SH-SY5Y (cell line): ENCODE measurements at regions not wholly inside any gene's neighbourhood (a gene's known extent, or its start where the extent isn't known, plus 50 kb on each side); places are given as distances from the start of the nearest gene placed in this dataset.

Experiments
- GATA2 ChIP-seq: IDR thresholded peaks from 2 replicates; pipeline ENCODE4 v1.6.1; 2011; ENCODE audit warnings: mild to moderate bottlenecking, low read depth, low read length
- GATA3 ChIP-seq: IDR thresholded peaks from 2 replicates; pipeline ENCODE4 v1.6.1; 2011; ENCODE audit warnings: low read depth, mild to moderate bottlenecking, low read length, moderate library complexity

GRCh38 chr2:18833941-18834340, 244.6 kb upstream of the NT5C1B start:
- TF ChIP-seq GATA3 (no peak), GATA2 (no peak)

GRCh38 chr2:18831916-18832510, 242.6 kb upstream of the NT5C1B start:
- TF ChIP-seq GATA3 = no peak
- TF ChIP-seq GATA2 = no peak

- peak; percentile 74 for TF ChIP-seq GATA2
- peak; percentile 22; the same call in 1 of the 2 replicates for TF ChIP-seq GATA3
Measured at GRCh38 chr2:18830962-18831361, 241.6 kb upstream of the NT5C1B start.

GRCh38 chr2:18829976-18830375, 240.6 kb upstream of the NT5C1B start:
- TF ChIP-seq GATA3 = no peak
- TF ChIP-seq GATA2 = no peak

GRCh38 chr2:18829251-18829902, 240.0 kb upstream of the NT5C1B start:
- TF ChIP-seq GATA3 (no peak), GATA2 (no peak)

- TF ChIP-seq GATA2 (no peak), GATA3 (no peak)
Measured at GRCh38 chr2:18828296-18828695, 238.9 kb upstream of the NT5C1B start.

GRCh38 chr2:18825838-18826237, 236.5 kb upstream of the NT5C1B start:
- TF ChIP-seq GATA3 = no peak
- no peak for TF ChIP-seq GATA2

- TF ChIP-seq GATA3 = no peak
- TF ChIP-seq GATA2 = no peak
Measured at GRCh38 chr2:18824915-18825314, 235.5 kb upstream of the NT5C1B start.

- TF ChIP-seq GATA3 (no peak), GATA2 (no peak)
Measured at GRCh38 chr2:18824325-18824790, 235.0 kb upstream of the NT5C1B start.

- TF ChIP-seq GATA3 (no peak), GATA2 (no peak)
Measured at GRCh38 chr2:18821431-18821830, 232.1 kb upstream of the NT5C1B start.

GRCh38 chr2:18820966-18821365, 231.6 kb upstream of the NT5C1B start:
- TF ChIP-seq GATA2 (no peak), GATA3 (no peak)

- TF ChIP-seq GATA2 (no peak), GATA3 (no peak)
Measured at GRCh38 chr2:18819566-18819965, 230.2 kb upstream of the NT5C1B start.

- TF ChIP-seq GATA2 = no peak
- no peak for TF ChIP-seq GATA3
Measured at GRCh38 chr2:18814387-18814786, 225.0 kb upstream of the NT5C1B start.

- TF ChIP-seq GATA3 = no peak
- TF ChIP-seq GATA2 = no peak
Measured at GRCh38 chr2:18804536-18804935, 215.2 kb upstream of the NT5C1B start.

- TF ChIP-seq GATA2 (no peak), GATA3 (no peak)
Measured at GRCh38 chr2:18803141-18803939, 214.0 kb upstream of the NT5C1B start.
